ENCODE measurements at regions not wholly inside any gene's neighbourhood (a gene's known extent, or its start where the extent isn't known, plus 50 kb on each side); places are given as distances from the start of the nearest gene placed in this dataset.

DNA sequence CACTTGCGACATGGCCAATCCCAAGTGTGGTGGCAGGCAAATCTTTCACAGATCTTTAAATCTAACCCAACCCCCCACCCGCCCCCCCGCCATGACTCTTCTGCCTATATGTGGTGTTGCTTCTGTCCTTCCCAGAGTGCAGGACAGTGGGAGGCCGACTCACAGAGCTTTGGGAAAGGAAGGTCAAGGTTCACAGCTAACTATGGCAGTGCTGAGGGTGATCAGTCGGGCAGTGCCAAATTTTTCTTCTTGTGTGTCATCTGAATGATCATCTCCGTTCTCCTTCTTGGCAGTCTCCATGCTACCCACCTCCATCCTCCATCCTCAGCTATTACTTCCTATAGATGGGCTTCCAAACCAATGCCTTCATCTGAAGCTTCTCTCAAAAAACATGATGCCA is 129.0 kb upstream of the NFIB start:
- TF ChIP-seq, protein P1, sequence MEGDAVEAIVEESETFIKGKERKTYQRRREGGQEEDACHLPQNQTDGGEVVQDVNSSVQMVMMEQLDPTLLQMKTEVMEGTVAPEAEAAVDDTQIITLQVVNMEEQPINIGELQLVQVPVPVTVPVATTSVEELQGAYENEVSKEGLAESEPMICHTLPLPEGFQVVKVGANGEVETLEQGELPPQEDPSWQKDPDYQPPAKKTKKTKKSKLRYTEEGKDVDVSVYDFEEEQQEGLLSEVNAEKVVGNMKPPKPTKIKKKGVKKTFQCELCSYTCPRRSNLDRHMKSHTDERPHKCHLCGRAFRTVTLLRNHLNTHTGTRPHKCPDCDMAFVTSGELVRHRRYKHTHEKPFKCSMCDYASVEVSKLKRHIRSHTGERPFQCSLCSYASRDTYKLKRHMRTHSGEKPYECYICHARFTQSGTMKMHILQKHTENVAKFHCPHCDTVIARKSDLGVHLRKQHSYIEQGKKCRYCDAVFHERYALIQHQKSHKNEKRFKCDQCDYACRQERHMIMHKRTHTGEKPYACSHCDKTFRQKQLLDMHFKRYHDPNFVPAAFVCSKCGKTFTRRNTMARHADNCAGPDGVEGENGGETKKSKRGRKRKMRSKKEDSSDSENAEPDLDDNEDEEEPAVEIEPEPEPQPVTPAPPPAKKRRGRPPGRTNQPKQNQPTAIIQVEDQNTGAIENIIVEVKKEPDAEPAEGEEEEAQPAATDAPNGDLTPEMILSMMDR (IDR thresholded peaks at IDR 0.05): no peak
- no peak for TF ChIP-seq EP300 (IDR thresholded peaks at IDR 0.05)
- no peak for TF ChIP-seq POLR2A (IDR thresholded peaks at IDR 0.05)
- Histone ChIP-seq H3K27me3 (no peaks in the 10 kb centered on the region), H3K9me3 (peaks cover 0 to 7% (median 0%) of the 10 kb centered on the region in 4 donors), H3K36me3 (no peaks in the 10 kb centered on the region), H3K4me1 (no peaks in the 10 kb centered on the region), H3K27ac (no peak overlapping the region), H3K4me3 (no peak overlapping the region)
- WGBS, 2 donors: 88 to 91% methylated on average over 6 of the region's 6 CpGs
- DNase-seq (ENCODE audit: low spot score in 2 of 2): no peak

DNA sequence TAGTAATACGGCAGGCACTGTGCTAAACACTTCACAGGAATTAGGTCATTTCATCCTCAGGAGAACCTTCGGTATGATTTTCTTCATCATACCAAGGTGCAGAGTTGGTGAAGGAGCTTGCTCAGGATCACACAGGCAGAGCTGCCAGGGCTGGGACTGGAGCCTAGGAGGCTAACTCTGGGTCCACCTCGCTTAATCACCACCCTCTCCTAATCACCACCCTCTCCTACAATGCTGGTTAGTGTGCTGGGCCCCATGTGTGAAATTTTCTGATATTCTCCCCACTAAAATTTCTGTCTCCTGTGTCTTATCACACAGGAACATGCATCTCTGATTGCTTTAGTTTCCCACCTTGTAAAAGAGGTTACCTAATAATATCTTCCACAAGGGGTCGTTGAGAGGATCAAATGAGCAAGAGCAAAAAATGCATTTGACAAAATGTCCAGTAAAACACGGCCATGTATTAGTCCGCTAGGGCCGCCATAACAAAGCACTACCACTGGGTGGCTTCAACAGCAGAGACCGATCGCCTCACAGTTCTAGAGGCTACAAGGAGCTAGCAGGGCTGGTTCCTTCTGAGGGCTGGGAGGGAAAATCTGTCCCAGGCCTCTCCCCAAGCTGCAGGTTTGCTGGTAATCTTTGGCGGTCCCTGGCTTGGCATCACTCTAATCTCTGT is 128.2 kb upstream of the NFIB start:
- no peaks in the 10 kb centered on the region for H3K36me3 ChIP-seq
- no peak for DNase-seq (ENCODE audit: low spot score in 2 of 2)
- H3K4me3 ChIP-seq: no peak overlapping the region
- WGBS, 2 donors: 91% methylated on average over 10 of the region's 10 CpGs
- peaks cover 0 to 4% (median 0%) of the 10 kb centered on the region in 4 donors for H3K9me3 ChIP-seq
- peaks cover 0 to 5% (median 0%) of the 10 kb centered on the region in 4 donors for H3K4me1 ChIP-seq
- H3K27ac ChIP-seq: no peak overlapping the region
- TF ChIP-seq EP300 (IDR thresholded peaks at IDR 0.05) (no peak), POLR2A (IDR thresholded peaks at IDR 0.05) (no peak)
- TF ChIP-seq, protein P1 (IDR thresholded peaks at IDR 0.05): no peak
- no peaks in the 10 kb centered on the region for H3K27me3 ChIP-seq

DNA sequence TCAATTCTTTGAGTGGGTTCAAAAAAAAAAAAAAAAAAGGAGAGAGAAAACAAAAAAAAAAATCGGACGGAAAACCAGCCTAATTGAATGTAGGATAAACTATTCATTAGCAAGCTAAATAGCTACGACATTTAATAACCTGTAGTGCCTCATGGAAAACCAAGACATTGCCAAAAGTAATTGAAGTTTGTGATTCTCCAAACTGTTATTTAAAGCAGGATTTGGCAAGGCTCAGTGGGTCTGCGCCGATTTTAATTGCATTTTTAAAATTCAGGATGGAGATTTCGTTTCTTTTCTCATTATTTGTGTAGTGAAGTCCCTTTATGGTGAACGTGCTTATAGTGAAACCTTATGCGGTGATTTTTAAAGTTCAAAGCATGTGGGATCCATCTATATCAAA is 127.2 kb upstream of the NFIB start:
- H3K27me3 ChIP-seq: no peaks in the 10 kb centered on the region
- WGBS, 2 donors: 63 to 74% methylated on average over 8 of the region's 8 CpGs
- no peak overlapping the region for H3K27ac ChIP-seq
- H3K36me3 ChIP-seq: no peaks in the 10 kb centered on the region
- TF ChIP-seq EP300 (IDR thresholded peaks at IDR 0.05) (no peak), POLR2A (IDR thresholded peaks at IDR 0.05) (no peak)
- TF ChIP-seq, protein P1 (IDR thresholded peaks at IDR 0.05): no peak
- no peak for DNase-seq (ENCODE audit: low spot score in 2 of 2)
- no peaks in the 10 kb centered on the region for H3K9me3 ChIP-seq
- H3K4me1 ChIP-seq: peaks cover 0 to 12% (median 0%) of the 10 kb centered on the region in 4 donors
- H3K4me3 ChIP-seq: no peak overlapping the region

GRCh38 chr9:14440062-14440461 is 126.1 kb upstream of the NFIB start:
- H3K4me1 ChIP-seq: peaks cover 0 to 14% (median 0%) of the 10 kb centered on the region in 4 donors
- no peaks in the 10 kb centered on the region for H3K9me3 ChIP-seq
- H3K36me3 ChIP-seq: no peaks in the 10 kb centered on the region
- no peak for DNase-seq (ENCODE audit: low spot score in 2 of 2)
- no peak overlapping the region for H3K27ac ChIP-seq
- TF ChIP-seq EP300 (IDR thresholded peaks at IDR 0.05) (no peak), POLR2A (IDR thresholded peaks at IDR 0.05) (no peak)
- TF ChIP-seq, protein P1 (IDR thresholded peaks at IDR 0.05): no peak
- no peak overlapping the region for H3K4me3 ChIP-seq
- WGBS, 2 donors: 92 to 96% methylated on average over 4 of the region's 4 CpGs
- H3K27me3 ChIP-seq: no peaks in the 10 kb centered on the region

DNA sequence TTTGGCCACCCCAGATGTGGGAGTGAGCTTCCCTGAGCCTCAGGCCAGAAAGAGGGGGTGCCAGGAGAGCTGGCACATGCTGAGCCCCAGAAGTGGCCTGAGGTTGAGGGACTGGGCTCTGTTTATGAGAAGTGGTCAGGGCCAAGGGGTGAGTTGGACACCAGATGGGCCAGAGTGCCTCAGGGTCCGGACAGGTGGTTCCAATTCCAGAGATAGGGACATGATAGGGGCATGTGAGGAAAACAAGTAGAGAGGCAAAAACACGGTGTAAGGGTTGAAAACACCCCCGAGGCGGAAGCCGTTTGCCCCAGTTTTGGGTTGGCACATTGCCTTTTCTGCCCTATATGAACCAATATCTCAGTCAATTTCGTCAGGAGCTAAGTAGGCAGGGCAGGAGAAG is 125.6 kb upstream of the NFIB start:
- Histone ChIP-seq H3K4me3 (no peak overlapping the region), H3K27ac (no peak overlapping the region), H3K27me3 (no peaks in the 10 kb centered on the region), H3K36me3 (no peaks in the 10 kb centered on the region), H3K9me3 (no peaks in the 10 kb centered on the region), H3K4me1 (peaks cover 0 to 15% (median 0%) of the 10 kb centered on the region in 4 donors)
- DNase-seq (ENCODE audit: low spot score in 2 of 2): no peak
- WGBS, 2 donors: 94 to 97% methylated on average over 6 of the region's 6 CpGs
- TF ChIP-seq POLR2A (IDR thresholded peaks at IDR 0.05) (no peak), EP300 (IDR thresholded peaks at IDR 0.05) (no peak)
- TF ChIP-seq, protein P1 (IDR thresholded peaks at IDR 0.05): no peak

All from tibial nerve (tissue), 4 donors.